HEK293 (cell line): ENCODE measurements at regions not wholly inside any gene's neighbourhood (a gene's known extent, or its start where the extent isn't known, plus 50 kb on each side); places are given as distances from the start of the nearest gene placed in this dataset.

Experiments
- CTCF ChIA-PET: fragments of 350-600 bp; formaldehyde crosslinking; extraction: SDS; loops from one replicate; lab custom pipeline; 2021; ENCODE audit warnings: antibody characterized with exemption; lab: Yijun Ruan, JAX
- POLR2A ChIA-PET: fragments of 300-600 bp; formaldehyde crosslinking; extraction: SDS; loops from one replicate; lab custom pipeline; 2020; ENCODE audit warnings: antibody characterized with exemption, inconsistent platforms; lab: Yijun Ruan, JAX
- H3K27ac ChIP-seq: fragments of 200-500 bp; sonication (Bioruptor generic); 2 replicates; pipeline ENCODE4 v1.5.1; 2014; ENCODE audit warnings: low read depth, low read length, control low read depth, inconsistent platforms; ENCODE audit errors: extremely low read depth
- H3K36me3 ChIP-seq, 2 experiments: fragments of 200-500 bp in 1 of 2; sonication (Bioruptor generic) in 1 of 2; 1 replicate in 1 of 2; 2 replicates in 1 of 2; pipeline ENCODE4 v1.5.1; 2014 to 2017; ENCODE audit warnings: inconsistent platforms in 2 of 2, low read length in 2 of 2; ENCODE audit not compliant: control insufficient read depth in 2 of 2, insufficient read depth in 1 of 2
- H3K4me1 ChIP-seq: fragments of 200-500 bp; sonication (Bioruptor generic); 2 replicates; pipeline ENCODE4 v1.5.1; 2014; ENCODE audit warnings: mild to moderate bottlenecking, low read length, inconsistent platforms; ENCODE audit not compliant: control insufficient read depth, insufficient read depth
- H3K4me3 ChIP-seq: 2 replicates; pipeline ENCODE4 v1.5.1; 2011; ENCODE audit warnings: low read depth, mild to moderate bottlenecking, control low read depth, low read length, moderate library complexity
- H3K9me3 ChIP-seq: fragments of 200-500 bp; sonication (Bioruptor generic); 2 replicates; pipeline ENCODE4 v1.5.1; 2014; ENCODE audit warnings: low read depth, low read length, inconsistent platforms; ENCODE audit not compliant: control insufficient read depth, insufficient read depth
- AEBP2 ChIP-seq: fragments of 450-650 bp; formaldehyde crosslinking; IDR thresholded peaks from 2 replicates; pipeline ENCODE4 v1.5.1; 2016; ENCODE audit warnings: missing biosample characterization, missing genetic modification characterization, borderline replicate concordance
- ELK4 ChIP-seq: IDR thresholded peaks from 2 replicates; pipeline ENCODE4 v1.6.1; 2011; ENCODE audit warnings: mild to moderate bottlenecking, low read depth, low read length, borderline replicate concordance
- INSM2 ChIP-seq: fragments of 450-650 bp; formaldehyde crosslinking; IDR thresholded peaks from 2 replicates; pipeline ENCODE4 v1.5.1; 2016; ENCODE audit warnings: missing biosample characterization, missing genetic modification characterization
- REPIN1 ChIP-seq: fragments of 450-650 bp; formaldehyde crosslinking; IDR thresholded peaks from 2 replicates; pipeline ENCODE4 v1.5.1; 2017; ENCODE audit warnings: missing biosample characterization, missing genetic modification characterization, low read depth
- SP2 ChIP-seq: fragments of 450-650 bp; formaldehyde crosslinking; IDR thresholded peaks from 2 replicates; pipeline ENCODE4 v1.5.1; 2016; ENCODE audit warnings: missing biosample characterization, missing genetic modification characterization
- TCF7L2 ChIP-seq: IDR thresholded peaks from 2 replicates; pipeline ENCODE4 v1.6.1; 2011; ENCODE audit warnings: low read depth, mild to moderate bottlenecking, inconsistent platforms, low read length, moderate library complexity, borderline replicate concordance
- TSHZ1 ChIP-seq: fragments of 450-650 bp; formaldehyde crosslinking; IDR thresholded peaks from 2 replicates; pipeline ENCODE4 v1.5.1; 2016; ENCODE audit warnings: missing biosample characterization, missing genetic modification characterization, borderline replicate concordance
- ZNF157 ChIP-seq: fragments of 450-650 bp; formaldehyde crosslinking; IDR thresholded peaks from 2 replicates; pipeline ENCODE4 v1.5.1; 2016; ENCODE audit warnings: missing biosample characterization, missing genetic modification characterization
- ZNF174 ChIP-seq: fragments of 450-650 bp; formaldehyde crosslinking; IDR thresholded peaks from 2 replicates; pipeline ENCODE4 v1.5.0; 2017; ENCODE audit warnings: missing biosample characterization, mild to moderate bottlenecking, missing genetic modification characterization
- ZNF19 ChIP-seq: fragments of 450-650 bp; formaldehyde crosslinking; IDR thresholded peaks from 2 replicates; pipeline ENCODE4; 2016; ENCODE audit warnings: missing biosample characterization, missing genetic modification characterization, low read depth
- ZNF266 ChIP-seq: fragments of 450-650 bp; formaldehyde crosslinking; IDR thresholded peaks from 2 replicates; pipeline ENCODE4 v1.5.1; 2016; ENCODE audit warnings: missing biosample characterization, missing genetic modification characterization, low read depth
- ZNF311 ChIP-seq: fragments of 450-650 bp; formaldehyde crosslinking; IDR thresholded peaks from 2 replicates; pipeline ENCODE4 v1.5.1; 2017; ENCODE audit warnings: missing biosample characterization, missing genetic modification characterization, borderline replicate concordance
- ZNF335 ChIP-seq: fragments of 450-650 bp; formaldehyde crosslinking; conservative IDR thresholded peaks from 2 replicates; pipeline ENCODE4 v1.5.1; 2016; ENCODE audit warnings: missing biosample characterization, missing genetic modification characterization
- ZNF391 ChIP-seq: fragments of 450-650 bp; formaldehyde crosslinking; IDR thresholded peaks from 2 replicates; pipeline ENCODE4 v1.5.1; 2016; ENCODE audit warnings: low read depth, missing biosample characterization, missing genetic modification characterization, borderline replicate concordance
- ZNF404 ChIP-seq: fragments of 450-650 bp; formaldehyde crosslinking; IDR thresholded peaks from 2 replicates; pipeline ENCODE4 v1.5.1; 2017; ENCODE audit warnings: missing biosample characterization, missing genetic modification characterization
- ZNF580 ChIP-seq: fragments of 450-650 bp; formaldehyde crosslinking; IDR thresholded peaks from 2 replicates; pipeline ENCODE4 v1.5.1; 2016; ENCODE audit warnings: missing biosample characterization, missing genetic modification characterization
- ZNF629 ChIP-seq: fragments of 450-650 bp; formaldehyde crosslinking; IDR thresholded peaks from 2 replicates; pipeline ENCODE4 v1.5.1; 2017; ENCODE audit warnings: missing biosample characterization, missing genetic modification characterization
- ZNF777 ChIP-seq: fragments of 450-650 bp; formaldehyde crosslinking; IDR thresholded peaks from 2 replicates; pipeline ENCODE4 v1.5.1; 2017; ENCODE audit warnings: missing biosample characterization, missing genetic modification characterization, borderline replicate concordance
- ZNF792 ChIP-seq: fragments of 450-650 bp; formaldehyde crosslinking; IDR thresholded peaks from 2 replicates; pipeline ENCODE4 v1.5.1; 2016; ENCODE audit warnings: missing biosample characterization, missing genetic modification characterization

GRCh38 chr13:62061751-62062150 lies 646.1 kb upstream of the PCDH20 start:
- TF ChIP-seq ZNF335 (tag by site-specific recombination) (no peak), TSHZ1 (tag by site-specific recombination) (no peak), ZNF266 (no peak), ZNF777 (tag by site-specific recombination) (no peak), ZNF19 (tag by site-specific recombination) (no peak), ZNF792 (tag by site-specific recombination) (no peak), SP2 (no peak), ZNF629 (tag by site-specific recombination) (no peak)
- ChIA-PET CTCF (no interaction called here), POLR2A (no interaction called here)
- no peaks in the 10 kb centered on the region for H3K36me3 ChIP-seq
- no peaks in the 10 kb centered on the region for H3K4me1 ChIP-seq
- no peak overlapping the region for H3K27ac ChIP-seq
- H3K4me3 ChIP-seq, result no peak overlapping the region
- H3K9me3 ChIP-seq, result no peaks in the 10 kb centered on the region

- Histone ChIP-seq H3K36me3 (no peaks in the 10 kb centered on the region), H3K4me3 (no peak overlapping the region), H3K9me3 (no peaks in the 10 kb centered on the region), H3K4me1 (no peaks in the 10 kb centered on the region), H3K27ac (no peak overlapping the region)
- no peak for TF ChIP-seq ZNF157 (tag by site-specific recombination)
- TF ChIP-seq ZNF311, result no peak
- no peak for TF ChIP-seq ZNF174 (tag by site-specific recombination)
- TF ChIP-seq REPIN1 (tag by site-specific recombination), result no peak
- TF ChIP-seq ZNF629 (tag by site-specific recombination), result no peak
- peak; percentile 71; the same call in 1 of the 2 replicates for TF ChIP-seq ELK4
- CTCF ChIA-PET, result no interaction called here
- POLR2A ChIA-PET, result no interaction called here
Measured at GRCh38 chr13:62060570-62060969, 644.9 kb upstream of the PCDH20 start.

- Histone ChIP-seq H3K9me3 (no peaks in the 10 kb centered on the region), H3K27ac (no peak overlapping the region), H3K36me3 (no peaks in the 10 kb centered on the region), H3K4me3 (no peak overlapping the region), H3K4me1 (no peaks in the 10 kb centered on the region)
- TF ChIP-seq ZNF391 (tag by site-specific recombination) (no peak), TCF7L2 (peak; percentile 22), INSM2 (no peak), ZNF157 (tag by site-specific recombination) (no peak), ZNF580 (tag by site-specific recombination) (no peak), ZNF404 (tag by site-specific recombination) (no peak), AEBP2 (tag by site-specific recombination) (no peak)
- TF ChIP-seq, all 188 proteins: peak for 1
- ChIA-PET POLR2A (no interaction called here), CTCF (no interaction called here)
Measured at GRCh38 chr13:62057286-62057685, 641.6 kb upstream of the PCDH20 start.
